ENCODE measurements at regions not wholly inside any gene's neighbourhood (a gene's known extent, or its start where the extent isn't known, plus 50 kb on each side); places are given as distances from the start of the nearest gene placed in this dataset.

- TF ChIP-seq, protein P1, sequence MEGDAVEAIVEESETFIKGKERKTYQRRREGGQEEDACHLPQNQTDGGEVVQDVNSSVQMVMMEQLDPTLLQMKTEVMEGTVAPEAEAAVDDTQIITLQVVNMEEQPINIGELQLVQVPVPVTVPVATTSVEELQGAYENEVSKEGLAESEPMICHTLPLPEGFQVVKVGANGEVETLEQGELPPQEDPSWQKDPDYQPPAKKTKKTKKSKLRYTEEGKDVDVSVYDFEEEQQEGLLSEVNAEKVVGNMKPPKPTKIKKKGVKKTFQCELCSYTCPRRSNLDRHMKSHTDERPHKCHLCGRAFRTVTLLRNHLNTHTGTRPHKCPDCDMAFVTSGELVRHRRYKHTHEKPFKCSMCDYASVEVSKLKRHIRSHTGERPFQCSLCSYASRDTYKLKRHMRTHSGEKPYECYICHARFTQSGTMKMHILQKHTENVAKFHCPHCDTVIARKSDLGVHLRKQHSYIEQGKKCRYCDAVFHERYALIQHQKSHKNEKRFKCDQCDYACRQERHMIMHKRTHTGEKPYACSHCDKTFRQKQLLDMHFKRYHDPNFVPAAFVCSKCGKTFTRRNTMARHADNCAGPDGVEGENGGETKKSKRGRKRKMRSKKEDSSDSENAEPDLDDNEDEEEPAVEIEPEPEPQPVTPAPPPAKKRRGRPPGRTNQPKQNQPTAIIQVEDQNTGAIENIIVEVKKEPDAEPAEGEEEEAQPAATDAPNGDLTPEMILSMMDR (conservative IDR thresholded peaks at IDR 0.05 in 1 of 2, IDR thresholded peaks at IDR 0.05 in 1 of 2; ENCODE audit: low read depth in 1 of 2, low read length in 2 of 2) = no peak
- TF ChIP-seq EZH2 (IDR thresholded peaks at IDR 0.05; ENCODE audit: low read length, missing control alignments) = no peak
Measured at GRCh38 chr15:56524915-56525314, 60.0 kb upstream of the MNS1 start.
